Spleen (tissue), 11 donors: ENCODE measurements at regions not wholly inside any gene's neighbourhood (a gene's known extent, or its start where the extent isn't known, plus 50 kb on each side); places are given as distances from the start of the nearest gene placed in this dataset.

Source experiments
- DNase-seq: peaks from one replicate; pipeline ENCODE4 v3.0.0-alpha.2; 2020
- H3K27ac ChIP-seq, 8 donors: fragments of 200-600 bp; sonication (generic) in 7 of 8; 1 replicate in 4 of 8; 2 replicates in 4 of 8; pipeline versions ENCODE4 v1.5.0 to v1.8.0; 2016 to 2021; ENCODE audit warnings: inconsistent platforms in 4 of 8, mild to moderate bottlenecking in 4 of 8, moderate library complexity in 1 of 8
- H3K27me3 ChIP-seq, 7 donors: fragments of 200-600 bp; sonication (generic) in 6 of 7; replicated peaks in 1 of 7; 1 replicate in 4 of 7; 2 replicates in 3 of 7; pipeline versions ENCODE4 v1.5.0 to v1.8.0; 2016 to 2021; ENCODE audit warnings: inconsistent platforms in 3 of 7, mild to moderate bottlenecking in 1 of 7
- H3K36me3 ChIP-seq, 6 donors: fragments of 200-600 bp; sonication (generic) in 5 of 6; 1 replicate in 4 of 6; 2 replicates in 2 of 6; pipeline versions ENCODE4 v1.5.0 to v1.8.0; 2016 to 2021; ENCODE audit warnings: inconsistent platforms in 2 of 6
- H3K4me1 ChIP-seq, 6 donors: fragments of 200-600 bp; sonication (generic) in 5 of 6; 1 replicate in 3 of 6; 2 replicates in 3 of 6; pipeline versions ENCODE4 v1.5.0 to v1.8.0; 2016 to 2021; ENCODE audit warnings: inconsistent platforms in 3 of 6
- H3K4me3 ChIP-seq, 8 donors: fragments of 200-600 bp; sonication (generic) in 7 of 8; 1 replicate in 4 of 8; 2 replicates in 4 of 8; pipeline versions ENCODE4 v1.5.0 to v1.8.0; 2016 to 2021; ENCODE audit warnings: inconsistent platforms in 4 of 8, mild to moderate bottlenecking in 4 of 8, moderate library complexity in 2 of 8
- H3K9me3 ChIP-seq, 8 donors: fragments of 200-600 bp; sonication (generic) in 7 of 8; 1 replicate in 4 of 8; 2 replicates in 4 of 8; pipeline versions ENCODE4 v1.5.0 to v1.8.0; 2016 to 2021; ENCODE audit warnings: inconsistent platforms in 4 of 8
- CTCF ChIP-seq, 11 experiments: fragments of 200-600 bp in 7 of 11; fragments of 450-650 bp in 4 of 11; sonication (generic) in 4 of 11; IDR thresholded peaks in 8 of 11; conservative IDR thresholded peaks in 3 of 11; 1 replicate in 7 of 11; 2 replicates in 4 of 11; pipeline versions ENCODE4 v1.4.0 to v1.8.0; 2016 to 2021; ENCODE audit warnings: antibody characterized with exemption in 11 of 11, inconsistent platforms in 4 of 11, mild to moderate bottlenecking in 1 of 11
- POLR2A ChIP-seq, 3 donors: fragments of 450-650 bp; IDR thresholded peaks; one replicate each; pipeline ENCODE4 v1.5.1; 2017; ENCODE audit warnings: antibody characterized with exemption in 3 of 3, mild to moderate bottlenecking in 1 of 3
- POLR2AphosphoS5 ChIP-seq, 3 donors: sonication (generic); formaldehyde crosslinking; IDR thresholded peaks; one replicate each; pipeline ENCODE4 v1.5.1; 2017; ENCODE audit warnings: antibody characterized with exemption in 3 of 3
- WGBS, 5 donors: extraction: QIAGEN DNeasy Blood & Tissue Kit in 3 of 5; methylation state at CpG; one replicate each; pipeline versions ENCODE4 v1.1.5 to v1.1.7; 2013 to 2018; 5-methylcytosine and 5-hydroxymethylcytosine counted together
- intact Hi-C: fragments of 100-400 bp; cut with DNase I; formaldehyde crosslinking; loops from one replicate; pipeline ENCODE4 v1.15.0; 2023; ENCODE audit warnings: low total_unique reads
- donor health status: healthy with polysubstance abuse.
- donor health status: DM: no; HTN: no; CAD: no; lungs with moderate emphysema.
- donor health status: DM: no; HTN: no; CAD: no.
- donor health status: Bipolar disorder and iron deficiency.
- donor health status: healthy.
- donor health status: DM: no; HTN: no; CAD: no.
- donor health status: DM: yes; HTN: yes; CAD: no.

GRCh38 chr5:31124651-31125305 is 68.7 kb upstream of the CDH6 start:
- no peak for DNase-seq
- Histone ChIP-seq H3K4me1 (no peaks in the 10 kb centered on the region), H3K27me3 (no peaks in the 10 kb centered on the region), H3K9me3 (peaks cover 0 to 4% (median 0%) of the 10 kb centered on the region in 8 donors), H3K27ac (no peak overlapping the region), H3K36me3 (no peaks in the 10 kb centered on the region), H3K4me3 (no peak overlapping the region)
- intact Hi-C loops: no loop called here
- TF ChIP-seq CTCF (IDR thresholded peaks at IDR 0.05 in 8 of 11, conservative IDR thresholded peaks at IDR 0.05 in 3 of 11) (no peak), POLR2AphosphoS5 (IDR thresholded peaks at IDR 0.05) (no peak), POLR2A (IDR thresholded peaks at IDR 0.05) (no peak)
- WGBS, 5 donors: 86 to 91% (median 89%) methylated on average over 5 of the region's 5 CpGs

GRCh38 chr5:31124026-31124425 is 69.5 kb upstream of the CDH6 start:
- no peaks in the 10 kb centered on the region for H3K27me3 ChIP-seq
- H3K4me3 ChIP-seq: no peak overlapping the region
- DNase-seq: no peak
- WGBS, 5 donors: 81 to 90% (median 86%) methylated on average over 1 of the region's 1 CpG
- peaks cover 0 to 4% (median 0%) of the 10 kb centered on the region in 8 donors for H3K9me3 ChIP-seq
- no peaks in the 10 kb centered on the region for H3K36me3 ChIP-seq
- intact Hi-C loops: no loop called here
- no peak overlapping the region for H3K27ac ChIP-seq
- no peak for TF ChIP-seq POLR2A (IDR thresholded peaks at IDR 0.05)
- TF ChIP-seq CTCF (IDR thresholded peaks at IDR 0.05 in 8 of 11, conservative IDR thresholded peaks at IDR 0.05 in 3 of 11): no peak
- no peak for TF ChIP-seq POLR2AphosphoS5 (IDR thresholded peaks at IDR 0.05)
- no peaks in the 10 kb centered on the region for H3K4me1 ChIP-seq

- intact Hi-C loops: no loop called here
Measured at GRCh38 chr5:31122998-31123951, 70.2 kb upstream of the CDH6 start.

More at GRCh38 chr5:31122998-31123951, 70.2 kb upstream of the CDH6 start:
- H3K9me3 ChIP-seq: peaks cover 0 to 4% (median 0%) of the 10 kb centered on the region in 8 donors
- no peak for DNase-seq
- H3K4me3 ChIP-seq: no peak overlapping the region
- no peak overlapping the region for H3K27ac ChIP-seq
- no peak for TF ChIP-seq POLR2AphosphoS5 (IDR thresholded peaks at IDR 0.05)
- TF ChIP-seq CTCF (IDR thresholded peaks at IDR 0.05 in 8 of 11, conservative IDR thresholded peaks at IDR 0.05 in 3 of 11): no peak
- no peaks in the 10 kb centered on the region for H3K27me3 ChIP-seq
- WGBS, 5 donors: 54 to 69% (median 62%) methylated on average over 4 of the region's 4 CpGs
- no peaks in the 10 kb centered on the region for H3K36me3 ChIP-seq
- no peaks in the 10 kb centered on the region for H3K4me1 ChIP-seq
